ENCODE measurements at regions not wholly inside any gene's neighbourhood (a gene's known extent, or its start where the extent isn't known, plus 50 kb on each side); places are given as distances from the start of the nearest gene placed in this dataset.

DNA sequence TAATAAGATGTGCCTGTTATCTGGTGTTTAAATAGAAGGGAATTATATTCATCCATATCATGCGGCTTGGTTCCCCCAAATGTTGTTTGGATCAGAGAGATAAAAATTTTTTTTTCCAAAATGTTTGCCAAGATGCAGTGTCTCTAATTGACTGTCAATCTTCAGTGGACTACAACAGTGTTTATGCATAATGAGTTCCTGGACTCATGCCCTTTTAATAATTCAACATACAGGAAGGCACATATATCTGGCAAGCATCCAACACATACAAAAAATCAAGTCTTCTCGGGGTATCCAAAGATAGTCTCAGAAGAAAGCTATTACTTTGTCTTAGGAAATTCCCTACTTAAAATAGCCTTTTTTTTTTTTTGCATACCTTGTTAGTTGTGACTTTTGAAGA, 1534.7 kb downstream of the EFNA5 start:
- Mint-ChIP-seq H3K9me3 (ENCODE audit: insufficient read depth) (no peaks in the 10 kb centered on the region), H3K27ac (no peak overlapping the region), H3K27me3 (no peaks in the 10 kb centered on the region), H3K4me3 (no peak overlapping the region), H3K4me1 (no peaks in the 10 kb centered on the region)
- H3K79me2 ChIP-seq (ENCODE audit: control insufficient read depth, insufficient read depth, low read length) = no peaks in the 10 kb centered on the region
- no peak overlapping the region for H3K4me3 ChIP-seq (ENCODE audit: control extremely low read depth in 1 of 5, extremely low read depth in 1 of 5, insufficient read depth in 1 of 5, low read depth in 2 of 5, low read length in 4 of 5)
- no peaks in the 10 kb centered on the region for H3K36me3 ChIP-seq (replicated peaks in 1 of 2; ENCODE audit: control extremely low read depth in 1 of 2, control insufficient read depth in 1 of 2, extremely low read depth in 1 of 2, insufficient read depth in 2 of 2, low read length in 1 of 2)
- WGBS (ENCODE audit: insufficient coverage) = no CpG with 5 or more reads among the region's 2 CpGs
- intact Hi-C loops (cut with micrococcal nuclease) = no loop called here
- H4K20me1 ChIP-seq (ENCODE audit: control insufficient read depth, insufficient read depth, low read length, poor library complexity, severe bottlenecking) = no peaks in the 10 kb centered on the region
- ChIA-PET CTCF (no interaction called here), POLR2A (no interaction called here)
- ATAC-seq (ENCODE audit: low read depth) = no peak
- TF ChIP-seq EZH2 (IDR thresholded peaks at IDR 0.05; ENCODE audit: borderline replicate concordance, insufficient read depth, low read depth, low read length, poor library complexity, severe bottlenecking) = no peak
- TF ChIP-seq, protein P1, sequence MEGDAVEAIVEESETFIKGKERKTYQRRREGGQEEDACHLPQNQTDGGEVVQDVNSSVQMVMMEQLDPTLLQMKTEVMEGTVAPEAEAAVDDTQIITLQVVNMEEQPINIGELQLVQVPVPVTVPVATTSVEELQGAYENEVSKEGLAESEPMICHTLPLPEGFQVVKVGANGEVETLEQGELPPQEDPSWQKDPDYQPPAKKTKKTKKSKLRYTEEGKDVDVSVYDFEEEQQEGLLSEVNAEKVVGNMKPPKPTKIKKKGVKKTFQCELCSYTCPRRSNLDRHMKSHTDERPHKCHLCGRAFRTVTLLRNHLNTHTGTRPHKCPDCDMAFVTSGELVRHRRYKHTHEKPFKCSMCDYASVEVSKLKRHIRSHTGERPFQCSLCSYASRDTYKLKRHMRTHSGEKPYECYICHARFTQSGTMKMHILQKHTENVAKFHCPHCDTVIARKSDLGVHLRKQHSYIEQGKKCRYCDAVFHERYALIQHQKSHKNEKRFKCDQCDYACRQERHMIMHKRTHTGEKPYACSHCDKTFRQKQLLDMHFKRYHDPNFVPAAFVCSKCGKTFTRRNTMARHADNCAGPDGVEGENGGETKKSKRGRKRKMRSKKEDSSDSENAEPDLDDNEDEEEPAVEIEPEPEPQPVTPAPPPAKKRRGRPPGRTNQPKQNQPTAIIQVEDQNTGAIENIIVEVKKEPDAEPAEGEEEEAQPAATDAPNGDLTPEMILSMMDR (IDR thresholded peaks at IDR 0.05) = no peak
- no peaks in the 10 kb centered on the region for H3K27me3 ChIP-seq (replicated peaks in 1 of 4; ENCODE audit: control extremely low read depth in 1 of 4, control insufficient read depth in 3 of 4, insufficient read depth in 4 of 4, low read length in 3 of 4)
- H3K4me1 ChIP-seq (ENCODE audit: control insufficient read depth in 2 of 2, insufficient read depth in 2 of 2, low read length in 2 of 2) = no peaks in the 10 kb centered on the region
- H3K27ac ChIP-seq (ENCODE audit: low read length in 2 of 2) = no peak overlapping the region
- H2AFZ ChIP-seq (ENCODE audit: insufficient read depth, low read depth, low read length, poor library complexity, severe bottlenecking) = no peak overlapping the region
- no peaks in the 10 kb centered on the region for H3K9me3 ChIP-seq (ENCODE audit: control extremely low read depth in 1 of 3, control insufficient read depth in 2 of 3, insufficient read depth in 1 of 3, low read length in 2 of 3)
- no peak overlapping the region for H3K4me2 ChIP-seq (replicated peaks; ENCODE audit: low read depth, low read length, poor library complexity, severe bottlenecking)
- no peak for DNase-seq
- H3K9ac ChIP-seq (ENCODE audit: low read length) = no peak overlapping the region

DNA sequence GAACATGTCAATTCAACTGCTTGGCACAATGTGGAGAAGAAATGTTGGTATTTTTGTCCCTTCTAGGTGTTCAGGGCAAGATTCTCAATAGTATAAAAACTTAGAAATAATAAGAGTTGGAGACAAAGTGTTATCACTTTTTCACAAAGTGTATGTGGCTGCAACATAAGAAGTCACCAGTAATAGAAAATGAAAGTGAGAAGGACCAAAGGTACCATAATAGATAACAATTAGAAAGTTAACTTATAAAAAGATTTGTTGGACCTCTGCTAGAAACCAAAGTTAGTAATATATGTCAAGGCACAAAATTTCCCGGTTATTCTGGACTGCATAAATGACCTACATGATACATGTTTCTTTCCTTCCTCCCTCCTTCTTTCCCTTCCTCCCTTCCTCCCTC, 1535.3 kb downstream of the EFNA5 start:
- Histone ChIP-seq H3K4me3 (ENCODE audit: control extremely low read depth in 1 of 5, extremely low read depth in 1 of 5, insufficient read depth in 1 of 5, low read depth in 2 of 5, low read length in 4 of 5) (no peak overlapping the region), H3K36me3 (replicated peaks in 1 of 2; ENCODE audit: control extremely low read depth in 1 of 2, control insufficient read depth in 1 of 2, extremely low read depth in 1 of 2, insufficient read depth in 2 of 2, low read length in 1 of 2) (no peaks in the 10 kb centered on the region), H3K4me2 (replicated peaks; ENCODE audit: low read depth, low read length, poor library complexity, severe bottlenecking) (no peak overlapping the region), H3K79me2 (ENCODE audit: control insufficient read depth, insufficient read depth, low read length) (no peaks in the 10 kb centered on the region), H3K4me1 (ENCODE audit: control insufficient read depth in 2 of 2, insufficient read depth in 2 of 2, low read length in 2 of 2) (no peaks in the 10 kb centered on the region), H3K27ac (ENCODE audit: low read length in 2 of 2) (no peak overlapping the region), H3K9ac (ENCODE audit: low read length) (no peak overlapping the region), H4K20me1 (ENCODE audit: control insufficient read depth, insufficient read depth, low read length, poor library complexity, severe bottlenecking) (no peaks in the 10 kb centered on the region), H3K27me3 (replicated peaks in 1 of 4; ENCODE audit: control extremely low read depth in 1 of 4, control insufficient read depth in 3 of 4, insufficient read depth in 4 of 4, low read length in 3 of 4) (no peaks in the 10 kb centered on the region), H3K9me3 (ENCODE audit: control extremely low read depth in 1 of 3, control insufficient read depth in 2 of 3, insufficient read depth in 1 of 3, low read length in 2 of 3) (no peaks in the 10 kb centered on the region), H2AFZ (ENCODE audit: insufficient read depth, low read depth, low read length, poor library complexity, severe bottlenecking) (no peak overlapping the region)
- TF ChIP-seq, protein P1 (IDR thresholded peaks at IDR 0.05) = no peak
- TF ChIP-seq EZH2 (IDR thresholded peaks at IDR 0.05; ENCODE audit: borderline replicate concordance, insufficient read depth, low read depth, low read length, poor library complexity, severe bottlenecking) = no peak
- Mint-ChIP-seq H3K27ac (no peak overlapping the region), H3K4me1 (no peaks in the 10 kb centered on the region), H3K9me3 (ENCODE audit: insufficient read depth) (no peaks in the 10 kb centered on the region), H3K4me3 (no peak overlapping the region), H3K27me3 (no peaks in the 10 kb centered on the region)
- WGBS (ENCODE audit: insufficient coverage) = 100% methylated on average over 1 of the region's 1 CpG
- intact Hi-C loops (cut with micrococcal nuclease) = no loop called here
- CTCF ChIA-PET = no interaction called here
- no peak for ATAC-seq (ENCODE audit: low read depth)
- POLR2A ChIA-PET = no interaction called here
- no peak for DNase-seq
